SK-N-SH (cell line): ENCODE measurements at regions not wholly inside any gene's neighbourhood (a gene's known extent, or its start where the extent isn't known, plus 50 kb on each side); places are given as distances from the start of the nearest gene placed in this dataset.

Experiments
- CTCF ChIA-PET: fragments of 300-600, 350-600 bp; formaldehyde crosslinking; extraction: SDS; loops from one replicate; lab custom pipeline; 2021; lab: Yijun Ruan, JAX
- POLR2A ChIA-PET: fragments of 350-600 bp; sonication (Branson Sonifier 250); formaldehyde crosslinking; extraction: SDS; loops from one replicate; lab custom pipeline; 2020; ENCODE audit warnings: antibody characterized with exemption, inconsistent platforms; lab: Yijun Ruan, JAX
- DNase-seq: peaks from one replicate; pipeline ENCODE4 v3.0.0; 2012
- H2AFZ ChIP-seq: fragments of 200-600 bp; sonication (generic); 2 replicates; pipeline ENCODE4 v1.8.1; 2016; ENCODE audit warnings: antibody characterized with exemption, mild to moderate bottlenecking, low read depth
- H3F3A ChIP-seq: fragments of 200-600 bp; sonication (generic); replicated peaks from 2 replicates; pipeline ENCODE3; 2016; ENCODE audit warnings: antibody characterized with exemption, mild to moderate bottlenecking; ENCODE audit not compliant: insufficient read depth
- H3K27ac ChIP-seq, 2 experiments: fragments of 200-500 bp in 1 of 2; fragments of 200-600 bp in 1 of 2; sonication (Bioruptor generic) in 1 of 2; sonication (generic), shearing (Covaris generic) in 1 of 2; 2 replicates each; pipeline versions ENCODE4 v1.5.1 to v1.6.1; 2014 to 2016; ENCODE audit warnings: low read depth in 2 of 2, inconsistent platforms in 1 of 2, low read length in 1 of 2, mild to moderate bottlenecking in 1 of 2, mixed read lengths in 1 of 2
- H3K27me3 ChIP-seq: fragments of 200-600 bp; sonication (generic), shearing (Covaris generic); 2 replicates; pipeline ENCODE4 v1.6.1; 2016; ENCODE audit warnings: mixed run types; ENCODE audit not compliant: insufficient read depth
- H3K36me3 ChIP-seq, 2 experiments: fragments of 200-500 bp in 1 of 2; fragments of 200-600 bp in 1 of 2; sonication (Bioruptor generic) in 1 of 2; sonication (generic) in 1 of 2; replicated peaks in 1 of 2; 2 replicates each; pipeline versions ENCODE3 to v1.5.1; 2014 to 2016; ENCODE audit warnings: low read length in 1 of 2, mild to moderate bottlenecking in 1 of 2; ENCODE audit not compliant: insufficient read depth in 2 of 2, control insufficient read depth in 1 of 2
- H3K4me1 ChIP-seq, 2 experiments: fragments of 200-500 bp in 1 of 2; fragments of 200-600 bp in 1 of 2; sonication (Bioruptor generic) in 1 of 2; sonication (generic), shearing (Covaris generic) in 1 of 2; 2 replicates each; pipeline versions ENCODE4 v1.5.1 to v1.6.1; 2014 to 2016; ENCODE audit warnings: low read depth in 1 of 2, low read length in 1 of 2, mixed run types in 1 of 2; ENCODE audit not compliant: insufficient read depth in 2 of 2, control insufficient read depth in 1 of 2
- H3K4me2 ChIP-seq: fragments of 200-600 bp; sonication (generic), shearing (Covaris generic); 2 replicates; pipeline ENCODE4 v1.6.1; 2017; ENCODE audit warnings: mixed run types
- H3K4me3 ChIP-seq, 2 experiments: fragments of 200-500 bp in 1 of 2; fragments of 200-600 bp in 1 of 2; sonication (Bioruptor generic) in 1 of 2; sonication (generic), shearing (Covaris generic) in 1 of 2; 2 replicates each; pipeline versions ENCODE4 v1.5.1 to v1.8.1; 2014 to 2016; ENCODE audit warnings: low read depth in 2 of 2, inconsistent platforms in 1 of 2, low read length in 1 of 2, mild to moderate bottlenecking in 1 of 2, mixed read lengths in 1 of 2, moderate library complexity in 1 of 2
- H3K79me2 ChIP-seq: fragments of 200-600 bp; sonication (generic); 2 replicates; pipeline ENCODE4 v1.8.1; 2017; ENCODE audit warnings: mild to moderate bottlenecking; ENCODE audit not compliant: insufficient read depth
- H3K9ac ChIP-seq: fragments of 200-600 bp; sonication (generic); 2 replicates; pipeline ENCODE4 v1.6.1; 2017; ENCODE audit warnings: mixed run types
- H3K9me2 ChIP-seq: fragments of 200-600 bp; sonication (generic); 2 replicates; pipeline ENCODE4 v1.6.1; 2017; ENCODE audit warnings: mixed run types
- H3K9me3 ChIP-seq: fragments of 200-600 bp; sonication (generic); 2 replicates; pipeline ENCODE4 v1.6.1; 2017; ENCODE audit warnings: mixed run types, mild to moderate bottlenecking, moderate library complexity
- H4K20me1 ChIP-seq: fragments of 200-600 bp; sonication (generic); 2 replicates; pipeline ENCODE4 v1.6.1; 2017; ENCODE audit warnings: mild to moderate bottlenecking, mixed run types; ENCODE audit not compliant: insufficient read depth
- CTCF ChIP-seq: fragments of 200-600 bp; sonication (generic); IDR thresholded peaks from 2 replicates; pipeline ENCODE4 v1.6.1; 2017; ENCODE audit warnings: antibody characterized with exemption, mild to moderate bottlenecking, moderate library complexity
- ELF1 ChIP-seq: IDR thresholded peaks from 2 replicates; pipeline ENCODE4 v1.4.0; 2012
- EP300 ChIP-seq, 2 experiments: IDR thresholded peaks; 2 replicates each; pipeline versions ENCODE4 v1.4.0 to v1.6.1; 2012; ENCODE audit warnings: borderline replicate concordance in 1 of 2, low read depth in 1 of 2, low read length in 1 of 2
- FOSL2 ChIP-seq: IDR thresholded peaks from 2 replicates; pipeline ENCODE4 v1.4.0; 2012; ENCODE audit warnings: low read depth, mild to moderate bottlenecking, moderate library complexity, borderline replicate concordance
- GATA2 ChIP-seq: sonication (generic); formaldehyde crosslinking; IDR thresholded peaks from 2 replicates; pipeline ENCODE4 v1.5.0; 2020; ENCODE audit warnings: mild to moderate bottlenecking, missing genetic modification reagents
- IRF3 ChIP-seq: fragments of 150-350 bp; IDR thresholded peaks from 2 replicates; pipeline ENCODE4 v1.6.1; 2016; ENCODE audit warnings: mild to moderate bottlenecking, low read depth, low read length
- JUND ChIP-seq: IDR thresholded peaks from 2 replicates; pipeline ENCODE4 v1.4.0; 2012
- MAX ChIP-seq: IDR thresholded peaks from 2 replicates; pipeline ENCODE4 v1.4.0; 2012; ENCODE audit warnings: low read depth
- NFIC ChIP-seq: IDR thresholded peaks from 2 replicates; pipeline ENCODE4 v1.4.0; 2012; ENCODE audit warnings: borderline replicate concordance
- NRF1 ChIP-seq: IDR thresholded peaks from 2 replicates; pipeline ENCODE4 v1.6.1; 2012; ENCODE audit warnings: low read depth, mild to moderate bottlenecking, low read length
- RAD21 ChIP-seq: IDR thresholded peaks from 2 replicates; pipeline ENCODE4 v1.6.1; 2012; ENCODE audit warnings: mild to moderate bottlenecking, low read length
- RXRA ChIP-seq: IDR thresholded peaks from 2 replicates; pipeline ENCODE4 v1.4.0; 2012; ENCODE audit warnings: low read depth, mild to moderate bottlenecking, borderline replicate concordance
- SMC3 ChIP-seq: IDR thresholded peaks from 2 replicates; pipeline ENCODE4 v1.6.1; 2012; ENCODE audit warnings: low read depth, low read length, improper control_type of control experiment
- TAF1 ChIP-seq: IDR thresholded peaks from 2 replicates; pipeline ENCODE4 v1.6.1; 2012; ENCODE audit warnings: low read depth, mild to moderate bottlenecking, low read length, moderate library complexity, borderline replicate concordance
- TCF12 ChIP-seq: IDR thresholded peaks from 2 replicates; pipeline ENCODE4 v1.4.0; 2012
- YY1 ChIP-seq: IDR thresholded peaks from 2 replicates; pipeline ENCODE4 v1.4.0; 2012; ENCODE audit warnings: low read depth, mild to moderate bottlenecking
- WGBS: methylation state at CpG from one replicate; pipeline ENCODE4 v1.1.6; 2017; ENCODE audit warnings: low lambda C conversion rate; 5-methylcytosine and 5-hydroxymethylcytosine counted together
- TF ChIP-seq, protein P1 (sequence below): IDR thresholded peaks from 2 replicates; pipeline ENCODE4; 2012
- TF ChIP-seq, protein P2 (sequence below): IDR thresholded peaks from 2 replicates; pipeline ENCODE4 v1.6.1; 2012; ENCODE audit warnings: mild to moderate bottlenecking, low read depth, low read length, moderate library complexity

DNA sequence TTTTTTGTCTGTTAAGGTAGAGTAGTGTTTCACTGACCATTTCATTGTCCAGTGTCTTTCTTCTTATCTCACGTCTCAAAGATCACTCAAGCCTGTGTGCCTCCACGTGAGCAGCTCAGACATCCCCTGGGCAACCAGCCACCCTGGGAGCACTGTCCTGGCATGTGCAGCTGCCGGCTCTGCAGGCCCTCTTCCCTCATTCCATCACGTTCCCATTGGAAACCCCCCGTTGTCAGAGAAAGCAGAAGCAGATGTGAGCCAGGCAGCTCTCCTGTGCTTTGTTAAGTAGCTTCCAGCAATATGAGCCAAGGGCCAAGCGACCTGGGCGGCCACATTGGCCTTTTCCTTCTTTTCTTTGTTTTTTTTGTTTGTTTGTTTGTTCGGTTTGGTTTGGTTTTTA lies 233.2 kb upstream of the SYNDIG1 start:
- no peak overlapping the region for H3K27ac ChIP-seq
- TF ChIP-seq MAX (no peak), EP300 (IDR thresholded peaks at IDR 0.05; ENCODE audit: borderline replicate concordance in 1 of 2, low read depth in 1 of 2, low read length in 1 of 2) (no peak), RAD21 (no peak), GATA2 (CRISPR knock-in tag) (no peak), RXRA (no peak), FOSL2 (no peak), JUND (no peak), YY1 (no peak), TCF12 (no peak), NFIC (no peak), ELF1 (no peak)
- TF ChIP-seq, protein P1, sequence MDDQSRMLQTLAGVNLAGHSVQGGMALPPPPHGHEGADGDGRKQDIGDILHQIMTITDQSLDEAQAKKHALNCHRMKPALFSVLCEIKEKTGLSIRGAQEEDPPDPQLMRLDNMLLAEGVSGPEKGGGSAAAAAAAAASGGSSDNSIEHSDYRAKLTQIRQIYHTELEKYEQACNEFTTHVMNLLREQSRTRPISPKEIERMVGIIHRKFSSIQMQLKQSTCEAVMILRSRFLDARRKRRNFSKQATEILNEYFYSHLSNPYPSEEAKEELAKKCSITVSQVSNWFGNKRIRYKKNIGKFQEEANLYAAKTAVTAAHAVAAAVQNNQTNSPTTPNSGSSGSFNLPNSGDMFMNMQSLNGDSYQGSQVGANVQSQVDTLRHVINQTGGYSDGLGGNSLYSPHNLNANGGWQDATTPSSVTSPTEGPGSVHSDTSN = no peak
- TF ChIP-seq, protein P2, sequence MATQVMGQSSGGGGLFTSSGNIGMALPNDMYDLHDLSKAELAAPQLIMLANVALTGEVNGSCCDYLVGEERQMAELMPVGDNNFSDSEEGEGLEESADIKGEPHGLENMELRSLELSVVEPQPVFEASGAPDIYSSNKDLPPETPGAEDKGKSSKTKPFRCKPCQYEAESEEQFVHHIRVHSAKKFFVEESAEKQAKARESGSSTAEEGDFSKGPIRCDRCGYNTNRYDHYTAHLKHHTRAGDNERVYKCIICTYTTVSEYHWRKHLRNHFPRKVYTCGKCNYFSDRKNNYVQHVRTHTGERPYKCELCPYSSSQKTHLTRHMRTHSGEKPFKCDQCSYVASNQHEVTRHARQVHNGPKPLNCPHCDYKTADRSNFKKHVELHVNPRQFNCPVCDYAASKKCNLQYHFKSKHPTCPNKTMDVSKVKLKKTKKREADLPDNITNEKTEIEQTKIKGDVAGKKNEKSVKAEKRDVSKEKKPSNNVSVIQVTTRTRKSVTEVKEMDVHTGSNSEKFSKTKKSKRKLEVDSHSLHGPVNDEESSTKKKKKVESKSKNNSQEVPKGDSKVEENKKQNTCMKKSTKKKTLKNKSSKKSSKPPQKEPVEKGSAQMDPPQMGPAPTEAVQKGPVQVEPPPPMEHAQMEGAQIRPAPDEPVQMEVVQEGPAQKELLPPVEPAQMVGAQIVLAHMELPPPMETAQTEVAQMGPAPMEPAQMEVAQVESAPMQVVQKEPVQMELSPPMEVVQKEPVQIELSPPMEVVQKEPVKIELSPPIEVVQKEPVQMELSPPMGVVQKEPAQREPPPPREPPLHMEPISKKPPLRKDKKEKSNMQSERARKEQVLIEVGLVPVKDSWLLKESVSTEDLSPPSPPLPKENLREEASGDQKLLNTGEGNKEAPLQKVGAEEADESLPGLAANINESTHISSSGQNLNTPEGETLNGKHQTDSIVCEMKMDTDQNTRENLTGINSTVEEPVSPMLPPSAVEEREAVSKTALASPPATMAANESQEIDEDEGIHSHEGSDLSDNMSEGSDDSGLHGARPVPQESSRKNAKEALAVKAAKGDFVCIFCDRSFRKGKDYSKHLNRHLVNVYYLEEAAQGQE = no peak
- H3K4me1 ChIP-seq = no peaks in the 10 kb centered on the region
- DNase-seq = no peak
- no peak overlapping the region for H3K9ac ChIP-seq
- no peaks in the 10 kb centered on the region for H3K9me3 ChIP-seq
- no peaks in the 10 kb centered on the region for H3K36me3 ChIP-seq
- H3K4me2 ChIP-seq = no peak overlapping the region
- H4K20me1 ChIP-seq = no peaks in the 10 kb centered on the region
- H2AFZ ChIP-seq = no peak overlapping the region
- no peaks in the 10 kb centered on the region for H3K9me2 ChIP-seq
- no peaks in the 10 kb centered on the region for H3F3A ChIP-seq
- CTCF ChIA-PET = no interaction called here
- no peak overlapping the region for H3K4me3 ChIP-seq
- no peaks in the 10 kb centered on the region for H3K79me2 ChIP-seq
- 17% methylated on average over 8 of the region's 8 CpGs for WGBS
- H3K27me3 ChIP-seq = no peaks in the 10 kb centered on the region
- POLR2A ChIA-PET = no interaction called here

DNA sequence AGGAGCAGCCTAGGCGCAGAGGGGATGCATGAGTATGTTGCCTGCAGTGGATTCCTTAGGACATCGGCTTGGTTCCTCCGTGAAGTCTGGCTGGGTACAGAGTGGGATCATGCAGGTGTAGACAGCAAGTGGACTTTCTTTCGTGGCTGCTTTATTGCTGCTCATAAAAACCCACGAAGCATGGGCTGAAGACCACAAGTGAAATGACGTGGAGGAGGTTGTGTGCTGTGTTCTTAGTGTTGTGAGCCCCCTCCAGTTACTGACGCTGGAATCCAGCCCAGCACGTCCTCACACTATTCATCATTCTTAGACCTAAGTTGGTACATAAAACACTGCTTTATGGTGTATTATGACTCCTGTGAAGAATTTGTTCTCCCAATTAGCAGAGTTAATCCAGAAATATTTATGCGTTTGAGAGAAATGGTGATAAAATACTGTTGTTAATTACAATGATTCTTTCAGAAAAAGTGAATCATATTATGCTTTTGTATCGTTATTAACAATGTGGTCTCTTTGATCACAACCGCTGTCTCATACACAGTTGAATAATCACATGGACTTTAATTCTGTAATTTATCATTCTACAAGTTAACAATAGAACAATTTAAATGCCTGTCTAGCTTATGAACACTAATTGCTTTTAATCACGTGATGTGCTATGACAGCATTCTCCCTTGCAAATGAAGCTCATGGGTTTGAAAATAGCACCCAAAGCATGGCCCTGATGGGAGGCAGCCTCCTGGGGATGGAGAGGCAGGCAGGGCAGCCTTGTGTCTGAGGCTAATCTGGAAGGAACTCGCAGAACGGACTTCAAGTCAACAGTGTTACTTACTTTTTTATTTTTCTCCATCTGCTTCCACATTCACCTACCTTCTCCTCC lies 233.9 kb upstream of the SYNDIG1 start:
- Histone ChIP-seq H3F3A (no peaks in the 10 kb centered on the region), H3K27ac (no peak overlapping the region), H3K79me2 (no peaks in the 10 kb centered on the region), H3K9me2 (no peaks in the 10 kb centered on the region), H3K36me3 (no peaks in the 10 kb centered on the region), H2AFZ (no peak overlapping the region), H3K9ac (no peak overlapping the region), H3K9me3 (no peaks in the 10 kb centered on the region), H3K4me2 (no peak overlapping the region), H3K27me3 (no peaks in the 10 kb centered on the region), H3K4me3 (no peak overlapping the region), H4K20me1 (no peaks in the 10 kb centered on the region), H3K4me1 (no peaks in the 10 kb centered on the region)
- WGBS = 44% methylated on average over 14 of the region's 14 CpGs
- no peak for DNase-seq
- ChIA-PET CTCF (no interaction called here), POLR2A (no interaction called here)
- TF ChIP-seq JUND (no peak), SMC3 (no peak), IRF3 (no peak), CTCF (no peak), NRF1 (no peak), TAF1 (no peak)
